ENCODE measurements at regions not wholly inside any gene's neighbourhood (a gene's known extent, or its start where the extent isn't known, plus 50 kb on each side); places are given as distances from the start of the nearest gene placed in this dataset.

DNA sequence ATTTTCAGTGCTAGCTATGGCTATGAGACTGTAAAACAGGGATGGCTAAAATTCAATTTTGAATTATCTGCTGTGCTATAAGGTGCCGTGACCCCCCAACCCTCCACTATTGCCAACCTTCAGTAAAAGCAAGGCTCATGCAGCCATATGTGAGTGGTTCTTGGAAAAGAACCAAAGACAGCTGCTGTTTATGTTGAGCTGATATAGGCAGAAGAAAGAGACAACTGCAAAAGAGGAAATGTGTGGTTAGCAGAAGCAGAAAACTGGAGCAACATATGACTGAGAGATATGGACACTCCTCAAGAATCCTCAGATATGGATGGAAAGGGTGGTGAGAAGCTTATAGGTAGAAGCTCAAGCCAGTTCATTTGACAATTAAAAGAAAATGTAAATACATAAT, 200.3 kb downstream of the TLE1 start:
- DNase-seq, result no peak

DNA sequence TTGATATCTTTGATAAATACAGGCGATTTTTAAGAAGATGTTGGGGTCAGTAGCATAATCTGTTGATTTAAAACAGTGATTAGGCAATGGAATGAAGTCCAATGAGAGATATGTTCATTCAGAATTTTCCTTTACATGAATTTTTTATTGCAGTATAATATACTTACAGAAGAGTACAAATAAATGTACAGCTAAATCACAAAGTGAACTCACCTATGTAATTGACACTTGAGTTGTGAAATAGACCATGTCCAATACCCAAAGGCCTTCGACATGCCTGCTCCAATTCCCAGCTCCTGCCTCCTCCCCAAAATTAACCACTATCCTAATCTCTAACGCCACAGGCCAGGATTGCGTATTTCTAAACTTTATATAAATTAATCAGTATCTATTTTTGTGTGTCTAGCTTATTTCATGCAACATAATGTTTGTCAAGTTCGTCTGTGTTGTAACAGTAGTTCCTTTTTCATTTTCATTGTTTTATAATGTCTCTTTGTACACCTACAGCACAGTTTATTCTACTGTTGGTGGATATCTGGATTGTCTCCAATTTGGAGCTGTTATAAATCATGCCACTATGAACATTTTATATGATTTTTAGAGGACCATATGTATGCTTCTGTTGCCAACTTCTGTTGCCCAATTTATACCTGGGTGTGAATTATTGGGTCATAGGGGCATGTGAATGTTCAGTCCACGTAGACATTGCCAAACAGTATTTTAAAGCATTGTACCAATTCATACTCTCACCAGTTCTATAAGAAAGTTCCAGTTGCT, 208.3 kb downstream of the TLE1 start:
- no peak for DNase-seq

- DNase-seq, result no peak
These were observed 209.8 kb downstream of the TLE1 start for GRCh38 chr9:81479573-81479972.

- no peak for DNase-seq
These were observed 211.7 kb downstream of the TLE1 start for GRCh38 chr9:81477669-81478068.

GRCh38 chr9:81476813-81477490, 212.4 kb downstream of the TLE1 start:
- DNase-seq, result no peak

DNA sequence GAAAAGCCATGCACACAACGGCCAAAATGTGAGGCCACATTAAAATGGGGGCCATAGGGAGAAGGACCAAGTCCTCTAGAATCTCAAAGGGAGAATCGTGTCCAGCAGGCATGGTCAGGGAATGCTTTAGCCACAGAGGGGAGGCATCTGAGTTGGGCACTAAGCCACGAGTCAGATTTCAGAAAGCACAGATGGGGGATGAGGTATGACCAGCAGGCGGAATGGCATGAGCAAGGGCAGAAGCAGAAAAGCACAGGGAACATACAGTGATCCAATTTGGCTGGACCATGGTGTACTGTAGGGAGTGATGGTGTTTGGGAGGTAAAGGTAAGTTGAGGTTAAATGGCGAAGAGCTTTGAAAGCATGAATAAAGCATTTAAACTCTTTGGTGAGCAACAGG, 214.6 kb downstream of the TLE1 start:
- no peak for DNase-seq

GRCh38 chr9:81474125-81474524, 215.2 kb downstream of the TLE1 start:
- DNase-seq, result no peak

DNA sequence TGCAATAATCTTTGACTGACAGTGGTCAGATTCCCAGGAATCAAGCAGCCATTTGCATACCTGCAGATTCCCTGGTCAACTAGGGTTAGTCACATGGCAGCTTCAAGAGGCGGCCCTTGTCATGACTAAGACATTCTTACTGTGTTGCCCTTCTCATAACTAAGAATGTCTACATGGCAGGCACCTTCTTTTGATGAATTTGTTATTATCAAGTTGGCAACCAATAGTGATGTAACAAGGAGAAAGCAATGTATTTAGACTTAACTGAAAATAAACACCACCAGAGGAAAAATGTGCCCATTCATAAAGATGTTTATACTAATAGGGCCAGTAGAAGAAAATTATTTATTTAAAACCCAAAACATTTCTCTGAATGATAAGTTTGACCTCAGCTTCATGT, 215.6 kb downstream of the TLE1 start:
- DNase-seq, result no peak

GRCh38 chr9:81473206-81473605, 216.1 kb downstream of the TLE1 start:
- DNase-seq, result no peak

DNA sequence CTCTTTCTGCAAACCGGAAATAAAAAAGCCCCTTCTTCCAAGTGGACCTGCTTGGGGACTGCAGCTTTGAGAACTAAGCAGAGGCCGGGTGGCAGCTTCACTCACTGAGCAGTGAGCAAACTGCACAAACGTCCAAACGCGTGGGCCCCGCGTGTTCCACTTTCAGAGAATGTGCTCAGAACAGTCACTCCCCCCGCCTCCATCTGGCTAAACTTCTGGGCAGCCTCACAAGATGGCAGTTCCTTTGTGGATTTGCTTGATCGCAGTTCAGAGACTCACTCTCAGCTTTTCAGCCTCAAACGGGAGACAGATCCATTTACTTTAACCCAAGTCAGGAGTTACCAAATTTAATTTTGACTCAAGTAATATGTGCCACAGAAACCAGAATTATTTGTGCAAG, 216.6 kb downstream of the TLE1 start:
- DNase-seq, result no peak

DNA sequence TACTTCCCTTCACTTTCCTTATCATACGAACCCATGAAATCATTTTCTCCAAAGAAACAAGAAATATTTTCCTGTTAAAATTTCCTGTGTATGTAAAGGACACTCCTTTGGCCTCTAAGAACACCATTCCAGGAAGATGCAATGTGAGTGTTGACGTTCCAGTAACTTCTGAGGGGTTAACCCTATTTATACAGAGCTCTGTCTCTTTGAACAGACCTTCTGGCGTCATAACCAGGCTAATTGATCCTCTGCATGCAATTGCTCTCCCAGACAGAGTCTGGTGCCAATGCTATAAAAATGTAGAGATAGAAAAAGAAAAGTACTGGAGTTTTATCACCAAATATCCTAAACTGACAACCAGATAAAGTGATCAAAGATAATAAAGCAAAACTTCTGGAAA, 218.5 kb downstream of the TLE1 start:
- no peak for DNase-seq

GRCh38 chr9:81468084-81468595, 221.2 kb downstream of the TLE1 start:
- no peak for DNase-seq

DNA sequence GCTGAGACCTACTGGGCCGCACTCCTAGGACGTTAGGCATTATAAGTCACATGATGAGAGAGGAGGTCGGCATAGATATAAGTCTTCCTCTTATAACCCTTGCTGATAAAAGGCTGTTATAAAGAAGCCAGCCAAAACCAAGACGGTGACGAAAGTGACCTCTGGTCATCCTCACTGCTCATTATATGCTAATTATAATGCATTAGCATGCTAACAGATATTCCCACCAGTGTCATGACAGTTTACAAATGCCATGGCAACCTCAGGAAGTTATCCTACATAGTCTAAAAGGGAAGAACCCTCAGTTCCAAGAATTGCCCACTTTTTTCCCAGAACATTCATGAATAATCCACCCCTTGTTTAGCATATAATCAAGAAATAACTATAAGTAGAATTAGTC, 222.4 kb downstream of the TLE1 start:
- no peak for DNase-seq

- no peak for DNase-seq
These were observed 223.8 kb downstream of the TLE1 start for GRCh38 chr9:81465468-81466011.

DNA sequence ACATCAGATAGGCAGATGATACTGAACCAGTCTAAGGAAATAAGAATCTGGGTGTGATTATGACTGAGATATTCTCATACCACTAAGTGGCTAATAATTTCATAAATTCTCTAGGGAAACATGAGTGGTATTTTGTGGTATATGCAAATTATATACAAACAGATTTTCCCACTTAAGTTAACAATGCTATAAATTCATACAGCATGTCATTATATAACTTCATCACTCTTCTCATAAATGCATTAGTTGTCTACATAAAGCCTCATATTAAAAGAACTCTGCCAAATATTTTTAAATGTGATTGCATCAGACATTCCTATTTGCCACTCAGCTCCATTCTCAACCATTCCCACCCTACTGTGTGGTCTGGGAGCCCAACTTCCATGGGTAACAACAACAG, 226.5 kb downstream of the TLE1 start:
- no peak for DNase-seq

GRCh38 chr9:81461196-81461595, 228.2 kb downstream of the TLE1 start:
- no peak for DNase-seq

DNA sequence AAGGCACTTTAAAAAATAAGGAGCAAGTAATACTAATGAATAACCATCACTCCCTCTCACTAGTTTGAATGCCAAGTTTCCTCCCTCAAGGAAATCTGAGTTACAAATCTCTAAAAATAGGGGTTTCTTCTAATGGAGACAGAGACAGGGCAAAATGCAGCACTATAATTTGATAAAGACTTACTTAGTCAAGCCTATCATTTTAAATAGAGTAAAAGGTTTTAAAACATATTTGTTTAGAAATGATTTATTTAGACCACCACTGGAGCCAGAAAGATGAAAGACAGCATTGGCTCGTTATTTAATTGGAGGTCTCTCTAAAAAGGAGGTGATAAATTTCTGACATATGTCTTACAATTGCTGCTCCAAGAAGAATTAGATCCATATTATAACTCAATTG, 228.7 kb downstream of the TLE1 start:
- no peak for DNase-seq

- no peak for DNase-seq
These were observed 229.8 kb downstream of the TLE1 start for GRCh38 chr9:81459591-81459990.

GRCh38 chr9:81456431-81457006, 232.8 kb downstream of the TLE1 start:
- DNase-seq, result no peak

DNA sequence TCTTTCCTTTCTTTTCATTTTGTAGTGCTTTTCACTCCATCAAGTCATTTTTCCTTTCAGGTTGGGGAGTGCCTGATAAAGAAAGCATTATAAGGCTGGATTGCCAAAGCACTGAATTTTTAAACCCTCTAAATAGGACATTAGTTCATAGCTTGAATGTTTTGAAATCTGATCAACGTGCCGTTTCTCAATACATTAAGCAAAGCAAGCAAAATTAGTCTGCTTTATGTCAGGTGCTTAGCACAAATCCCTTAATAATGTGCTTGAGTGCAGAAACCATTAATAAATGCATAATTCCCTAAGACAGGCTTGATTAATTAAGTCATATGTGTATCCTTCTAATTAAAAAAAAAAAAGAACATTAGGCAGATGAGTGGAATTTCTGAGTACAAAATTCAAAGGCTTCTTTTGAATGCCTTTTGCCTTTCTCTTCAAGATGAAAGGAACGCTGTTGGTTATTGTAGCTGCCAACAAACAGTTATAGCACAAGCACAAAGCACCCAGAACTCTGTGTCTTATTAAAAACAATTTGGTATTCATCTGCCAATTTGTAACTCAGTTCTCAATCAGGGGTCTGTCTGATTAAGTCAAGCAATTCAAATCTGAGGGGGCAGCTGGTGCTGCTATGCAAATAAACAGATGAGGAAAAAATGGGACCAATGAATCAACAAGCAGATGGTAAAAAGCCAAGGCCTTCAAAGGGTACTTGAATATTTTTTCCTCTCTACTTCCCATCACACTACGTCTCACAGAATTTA, 233.7 kb downstream of the TLE1 start:
- DNase-seq, result no peak

GRCh38 chr9:81445331-81445921, 243.9 kb downstream of the TLE1 start:
- DNase-seq, result no peak

GRCh38 chr9:81431641-81432040, 257.7 kb downstream of the TLE1 start:
- no peak for DNase-seq
